ENCODE measurements at regions not wholly inside any gene's neighbourhood (a gene's known extent, or its start where the extent isn't known, plus 50 kb on each side); places are given as distances from the start of the nearest gene placed in this dataset.

DNA sequence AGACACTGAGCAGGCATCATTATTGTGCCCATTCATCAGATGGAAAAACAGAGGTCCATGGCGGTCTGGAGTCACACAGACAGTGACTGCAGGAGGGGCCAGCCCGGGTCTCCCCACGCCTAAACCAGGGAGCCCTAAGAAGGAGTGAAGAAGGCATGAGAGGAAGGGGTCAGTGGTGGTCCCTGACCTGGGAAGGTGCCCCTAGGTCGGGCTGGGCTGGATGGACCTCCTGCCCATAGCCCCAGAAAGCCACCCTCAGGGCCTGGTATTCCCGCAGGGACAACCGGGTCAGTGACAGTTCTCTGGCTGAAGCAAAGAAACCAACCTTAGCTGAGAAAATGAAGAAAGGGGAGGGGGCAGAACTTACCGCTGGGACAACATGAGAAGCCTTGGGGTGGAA, 163.4 kb upstream of the C1orf174 start:
- peak; percentile 55 for DNase-seq (ENCODE audit: low spot score)

DNA sequence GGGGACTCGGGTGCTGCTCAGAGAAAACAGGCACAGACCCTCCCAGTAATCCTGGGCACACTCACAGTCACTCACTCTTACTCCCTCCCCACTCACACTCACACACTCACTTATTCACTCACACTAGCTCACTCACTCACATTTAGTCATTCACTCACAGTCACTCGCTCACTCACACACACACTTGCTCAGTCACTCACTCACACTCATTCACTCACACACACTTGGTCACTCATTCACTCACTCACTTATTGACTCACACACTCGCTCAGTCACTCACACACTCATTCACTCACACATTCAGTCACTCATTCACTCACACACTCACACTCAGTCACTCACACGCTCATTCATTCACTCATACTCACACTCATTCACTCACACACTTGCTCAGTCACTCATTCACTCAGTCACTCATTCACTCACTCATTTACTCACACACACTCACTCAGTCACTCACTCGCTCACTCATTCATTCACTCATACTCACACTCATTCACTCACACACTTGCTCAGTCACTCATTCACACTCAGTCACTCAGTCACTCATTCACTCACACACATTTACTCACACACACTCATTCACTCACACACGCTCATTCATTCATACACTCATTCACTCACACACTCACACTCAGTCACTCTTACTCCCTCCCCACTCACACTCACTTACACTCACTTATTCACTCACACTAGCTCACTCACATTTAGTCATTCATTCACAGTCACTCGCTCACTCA, 164.2 kb upstream of the C1orf174 start:
- DNase-seq (ENCODE audit: low spot score): no peak

DNA sequence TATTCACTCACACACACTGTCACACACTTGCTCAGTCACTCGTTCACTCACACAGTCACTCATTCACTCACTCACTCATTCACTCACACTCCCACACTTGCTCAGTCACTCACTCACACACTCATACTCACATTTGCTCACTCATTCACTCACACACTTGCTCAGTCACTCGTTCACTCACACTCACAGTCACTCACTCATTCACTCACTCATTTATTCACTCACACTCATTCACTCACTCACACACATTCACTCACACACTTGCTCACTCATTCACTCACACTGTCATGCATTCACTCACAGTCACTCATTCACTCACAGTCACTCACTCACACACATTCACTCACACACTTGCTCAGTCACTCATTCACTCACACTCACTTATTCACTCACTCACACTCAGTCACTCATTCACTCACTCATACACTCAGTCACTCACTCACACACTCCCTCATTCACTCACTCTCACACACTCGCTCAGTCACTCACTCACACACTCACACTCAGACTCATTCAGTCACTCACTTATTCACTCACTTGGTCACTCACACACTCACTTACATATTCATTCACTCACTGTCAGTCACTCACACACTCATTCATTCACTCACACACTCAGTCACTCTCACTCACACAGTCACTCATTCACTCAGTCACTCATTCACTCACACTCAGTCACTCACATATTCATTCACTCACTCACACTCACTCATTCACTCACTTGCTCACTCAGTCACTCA, 167.0 kb upstream of the C1orf174 start:
- no peak for DNase-seq (ENCODE audit: low spot score)

DNA sequence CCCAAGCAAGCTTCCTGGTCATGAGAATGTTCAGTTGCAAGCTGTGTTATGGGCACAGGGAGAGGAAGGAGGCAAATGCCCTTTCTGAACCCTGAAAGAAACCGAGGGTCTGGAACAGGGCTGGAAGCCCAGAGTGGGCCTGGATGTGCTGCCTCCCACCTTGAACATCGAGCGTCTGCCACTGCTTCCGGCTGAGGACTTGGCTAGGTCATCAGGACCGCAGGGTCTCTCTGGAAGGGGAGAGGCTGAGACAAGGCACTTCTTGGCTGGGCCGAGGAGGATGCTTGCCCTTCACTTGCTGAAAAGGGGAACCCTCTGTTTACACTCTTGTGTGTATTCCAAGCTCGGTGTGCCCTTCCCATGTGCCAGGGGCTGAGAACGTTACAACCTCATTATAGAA, 168.0 kb upstream of the C1orf174 start:
- peak; percentile 53 for DNase-seq (ENCODE audit: low spot score)

DNA sequence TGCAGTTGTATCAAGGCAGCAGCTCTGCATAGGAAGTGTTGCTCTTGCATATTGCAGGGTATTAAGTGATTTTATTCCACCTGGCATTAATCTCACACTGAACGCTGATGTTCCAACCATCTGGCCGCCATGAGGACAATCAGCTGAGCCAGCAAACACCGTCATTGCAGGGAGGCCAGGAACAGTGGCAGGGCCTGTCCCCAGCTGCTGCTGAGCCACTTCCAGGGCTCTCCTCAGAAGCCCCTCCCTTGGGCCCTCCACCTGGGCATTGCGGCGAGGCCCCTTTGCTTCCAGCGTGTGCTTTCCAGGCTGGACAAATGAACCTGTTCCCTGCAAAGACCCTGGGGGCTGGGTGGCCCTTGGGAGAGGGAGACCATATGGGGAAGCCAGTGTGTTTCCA, 171.6 kb upstream of the C1orf174 start:
- DNase-seq (ENCODE audit: low spot score): peak; percentile 77

DNA sequence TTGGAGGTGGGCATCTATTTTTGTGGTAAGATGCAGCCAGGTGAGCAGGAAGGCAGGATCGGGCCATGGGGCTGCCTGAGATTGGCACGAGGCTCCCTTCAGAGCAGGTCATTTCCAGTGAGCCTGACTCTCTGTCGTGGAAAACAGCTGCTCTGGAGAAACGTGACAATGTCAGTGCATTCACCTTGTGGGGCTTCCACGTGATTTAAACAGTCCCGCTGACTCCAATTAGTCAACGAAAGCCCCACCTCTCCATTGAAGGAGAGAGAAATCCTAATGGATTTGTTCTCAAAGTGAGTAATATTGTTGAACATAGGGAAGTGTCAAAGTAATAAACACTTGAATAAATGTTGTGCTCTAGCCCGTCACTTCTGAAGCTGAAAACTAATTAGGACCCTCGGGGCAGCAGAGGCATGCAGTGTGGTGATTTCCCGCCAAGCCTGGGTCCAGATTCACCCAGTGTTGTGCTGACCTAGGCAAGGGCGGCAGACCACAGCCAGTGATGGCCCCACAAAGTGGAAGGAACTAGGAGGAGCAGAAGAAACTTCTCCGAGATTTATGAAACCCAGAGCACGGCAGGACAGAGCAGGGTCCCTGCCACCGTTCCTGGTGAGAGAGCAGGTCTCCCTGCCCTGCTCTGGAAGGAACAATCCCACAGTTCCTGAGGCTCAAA, 172.5 kb upstream of the C1orf174 start:
- DNase-seq (ENCODE audit: low spot score): peak; percentile 47

DNA sequence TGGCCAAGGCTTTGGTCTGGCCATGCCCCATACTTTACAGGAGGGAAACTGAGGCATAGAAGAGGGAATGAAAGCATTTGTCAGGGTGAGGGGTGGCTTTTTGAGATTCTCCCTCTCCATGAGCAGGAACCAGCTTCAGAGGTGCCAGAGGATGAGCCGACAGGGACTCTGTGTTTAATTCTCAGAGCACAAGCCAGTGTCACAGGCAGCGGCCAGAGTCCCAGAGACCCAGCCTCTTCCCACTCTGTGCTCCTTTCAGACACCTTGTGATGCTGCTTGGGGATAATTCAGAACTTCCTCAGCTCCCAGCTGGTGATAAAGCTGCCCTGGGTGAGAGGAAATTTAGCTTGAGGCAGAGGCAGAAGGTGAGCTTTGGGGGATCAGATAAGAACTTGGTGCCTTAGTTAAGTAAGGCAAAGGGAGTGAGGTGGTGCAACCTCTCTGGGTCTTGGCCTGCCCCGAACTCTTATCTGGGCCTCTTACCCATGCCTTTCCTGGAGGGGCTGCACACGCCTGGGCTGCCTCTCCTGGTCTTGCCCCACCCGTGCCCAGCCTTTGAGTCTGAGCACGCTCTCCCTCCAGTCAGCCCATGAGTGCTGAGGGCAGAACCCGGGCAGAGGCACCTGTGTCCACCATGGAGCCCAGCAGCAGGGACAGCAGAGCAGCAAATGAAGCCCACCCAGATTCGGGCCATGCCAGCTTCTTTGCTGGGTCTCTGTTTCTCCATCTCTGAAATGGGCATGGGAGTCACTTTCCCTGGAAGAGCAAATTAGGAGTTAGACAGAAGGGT, 175.6 kb upstream of the C1orf174 start:
- peak; percentile 37 for DNase-seq (ENCODE audit: low spot score)

DNA sequence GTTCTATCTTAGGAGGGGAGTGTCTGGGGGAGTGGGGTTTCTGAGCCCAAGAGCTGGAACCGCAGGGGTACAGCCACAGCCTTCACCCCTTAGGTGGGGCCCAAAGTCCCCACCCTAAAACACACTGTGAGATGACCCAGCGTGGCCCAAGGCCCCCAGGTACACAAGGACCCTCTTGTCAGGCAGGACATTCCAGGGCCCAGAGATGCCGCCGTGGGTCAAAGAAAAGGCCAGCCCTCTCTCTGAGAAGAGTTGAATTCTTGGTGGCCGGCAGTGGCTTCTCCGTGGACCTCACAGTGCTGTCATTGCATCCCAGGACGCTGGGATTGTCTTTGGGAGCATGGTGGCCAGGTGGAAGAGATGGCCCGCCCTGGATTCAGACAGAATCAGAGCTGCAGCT, 176.3 kb upstream of the C1orf174 start:
- DNase-seq (ENCODE audit: low spot score): peak; percentile 51

DNA sequence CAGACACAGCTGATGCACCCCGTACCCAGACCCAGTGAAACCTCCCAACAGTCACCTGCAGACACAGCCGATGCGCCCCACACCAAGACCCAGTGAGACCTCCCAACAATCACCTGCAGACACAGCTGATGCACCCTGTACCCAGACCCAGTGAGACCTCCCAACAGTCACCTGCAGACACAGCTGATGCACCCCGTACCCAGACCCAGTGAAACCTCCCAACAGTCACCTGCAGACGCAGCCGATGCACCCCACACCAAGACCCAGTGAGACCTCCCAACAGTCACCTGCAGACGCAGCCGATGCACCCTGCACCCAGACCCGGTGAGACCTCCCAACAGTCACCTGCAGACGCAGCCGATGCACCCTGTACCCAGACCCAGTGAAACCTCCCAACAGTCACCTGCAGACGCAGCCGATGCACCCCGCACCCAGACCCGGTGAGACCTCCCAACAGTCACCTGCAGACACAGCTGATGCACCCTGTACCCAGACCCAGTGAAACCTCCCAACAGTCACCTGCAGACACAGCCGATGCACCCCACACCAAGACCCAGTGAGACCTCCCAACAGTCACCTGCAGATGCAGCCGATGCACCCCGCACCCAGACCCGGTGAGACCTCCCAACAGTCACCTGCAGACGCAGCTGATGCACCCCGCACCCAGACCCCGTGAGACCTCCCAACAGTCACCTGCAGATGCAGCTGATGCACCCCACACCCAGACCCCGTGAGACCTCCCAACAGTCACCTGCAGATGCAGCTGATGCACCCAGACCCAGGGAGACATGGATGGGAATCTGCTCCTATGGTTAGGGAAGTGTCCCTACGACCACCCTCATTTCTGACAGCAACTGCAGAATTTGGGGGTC, 178.3 kb upstream of the C1orf174 start:
- DNase-seq (ENCODE audit: low spot score): peak; percentile 67

DNA sequence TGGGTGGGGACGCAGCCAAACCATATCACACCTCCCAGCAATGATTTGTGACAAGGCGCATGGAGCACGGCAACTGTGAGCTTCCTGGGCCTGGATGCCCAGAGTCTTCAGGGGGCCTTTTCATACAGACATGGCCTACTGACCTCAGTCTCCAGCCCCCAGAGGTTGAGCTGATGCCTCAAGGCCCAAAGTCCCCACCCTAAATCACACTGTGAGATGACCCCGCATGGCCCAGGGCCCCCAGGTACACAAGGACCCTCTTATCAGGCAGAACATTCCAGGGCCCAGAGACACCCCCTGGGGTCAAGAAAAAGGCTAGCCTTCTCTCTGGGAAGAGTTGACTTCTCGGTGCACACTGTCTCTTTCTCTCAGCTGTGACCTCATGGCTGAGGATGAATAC, 179.7 kb upstream of the C1orf174 start:
- peak; percentile 53 for DNase-seq (ENCODE audit: low spot score)

DNA sequence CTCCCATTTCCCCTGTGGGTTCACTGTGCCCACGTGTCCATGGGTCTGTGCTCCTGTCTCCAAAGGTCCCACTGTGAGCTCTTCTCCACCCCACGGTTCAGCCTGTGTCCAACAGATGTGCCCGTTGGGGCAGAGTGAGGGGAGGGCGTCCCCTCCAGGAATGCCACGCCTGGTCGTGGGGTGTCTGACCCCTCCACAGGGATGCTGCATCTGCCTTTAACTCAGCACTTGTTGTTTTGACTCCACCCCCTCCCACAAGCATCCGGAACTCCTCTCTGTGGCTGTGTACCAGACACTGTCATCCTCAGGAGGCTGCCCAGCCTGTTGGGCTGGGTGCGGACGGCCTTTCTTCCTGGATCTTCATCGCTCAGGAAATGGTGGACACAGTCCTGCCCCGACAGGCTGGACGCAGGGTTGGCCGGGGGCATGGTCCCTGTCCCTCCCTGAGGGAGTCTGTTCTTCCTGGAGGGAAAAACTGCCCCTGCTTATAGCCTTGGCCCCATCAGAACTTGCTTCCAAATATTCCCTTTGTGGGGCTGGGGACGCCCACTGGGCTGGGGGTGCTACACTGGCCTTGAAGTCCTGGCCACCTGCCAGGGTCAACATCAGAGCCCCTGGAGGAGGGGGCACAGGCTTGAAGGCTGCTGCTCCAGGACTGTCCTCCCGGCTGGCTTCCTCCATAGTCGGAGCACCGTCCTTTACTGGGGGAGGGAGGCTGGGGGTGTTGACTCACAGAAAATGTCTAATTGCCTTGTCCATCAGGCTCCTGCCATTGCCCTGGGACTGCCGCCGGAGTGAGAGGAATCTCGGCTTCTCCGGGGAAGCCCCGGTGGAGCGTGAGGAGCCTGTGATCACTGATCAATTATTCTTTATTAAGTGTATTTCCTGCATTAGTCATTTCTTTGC, 182.0 kb upstream of the C1orf174 start:
- DNase-seq (ENCODE audit: low spot score): peak; percentile 75

DNA sequence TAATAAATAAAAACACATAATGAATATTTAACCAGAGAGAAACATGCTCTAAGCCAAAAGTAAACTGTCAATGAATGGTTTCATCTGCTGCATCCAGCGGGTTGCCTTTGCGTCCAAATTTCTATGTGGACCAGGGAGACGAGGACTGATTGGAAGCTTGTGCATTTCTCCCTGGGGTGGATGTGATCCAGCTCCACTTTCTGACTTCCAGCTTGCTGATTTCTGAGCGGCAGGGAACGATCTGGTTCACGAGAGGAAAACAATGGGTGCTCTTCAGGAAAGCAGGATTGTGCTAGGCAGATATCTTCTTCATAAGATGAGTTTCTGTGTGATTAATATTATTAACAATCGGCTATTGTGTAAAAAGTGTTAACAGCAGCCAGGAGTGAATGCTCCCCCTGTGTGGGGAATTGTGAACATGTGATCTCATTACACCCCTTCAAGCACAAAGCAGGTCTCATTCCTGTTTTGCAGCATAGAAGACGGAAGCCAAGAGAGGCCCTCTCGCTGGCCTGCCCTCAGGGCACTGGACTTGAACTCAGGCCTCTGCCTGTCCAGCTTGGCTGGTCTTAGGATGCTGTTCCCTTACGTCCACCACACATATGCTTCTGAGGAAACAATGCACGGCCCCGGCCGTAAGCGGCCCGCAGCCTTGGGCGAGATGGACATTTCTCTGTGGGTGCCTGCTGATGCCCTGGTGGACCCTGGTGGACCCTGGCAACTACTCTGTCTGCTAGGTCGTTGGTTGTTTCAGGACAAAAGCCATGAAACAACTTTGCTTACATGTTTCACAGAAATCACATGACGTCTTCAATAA, 183.4 kb upstream of the C1orf174 start:
- DNase-seq (ENCODE audit: low spot score): peak; percentile 77

DNA sequence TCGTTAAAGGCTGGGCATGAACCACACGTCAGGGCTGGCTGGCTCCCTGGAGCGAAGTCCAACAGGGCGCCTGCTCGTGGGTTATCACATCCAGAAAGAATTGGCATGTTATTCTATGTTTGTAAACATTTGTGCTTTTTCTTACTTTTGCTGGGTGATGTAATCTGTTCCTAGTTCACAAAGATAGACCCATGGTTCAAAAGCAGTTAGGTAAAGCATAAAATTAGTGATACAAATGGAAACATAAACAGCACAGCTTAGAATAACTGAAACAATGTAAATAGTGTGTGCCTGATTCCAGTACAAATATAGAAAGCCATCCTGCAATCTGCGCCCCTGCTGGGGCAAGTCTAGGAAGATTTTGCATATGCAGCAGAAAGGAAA, 184.0 kb upstream of the C1orf174 start:
- DNase-seq (ENCODE audit: low spot score): no peak

DNA sequence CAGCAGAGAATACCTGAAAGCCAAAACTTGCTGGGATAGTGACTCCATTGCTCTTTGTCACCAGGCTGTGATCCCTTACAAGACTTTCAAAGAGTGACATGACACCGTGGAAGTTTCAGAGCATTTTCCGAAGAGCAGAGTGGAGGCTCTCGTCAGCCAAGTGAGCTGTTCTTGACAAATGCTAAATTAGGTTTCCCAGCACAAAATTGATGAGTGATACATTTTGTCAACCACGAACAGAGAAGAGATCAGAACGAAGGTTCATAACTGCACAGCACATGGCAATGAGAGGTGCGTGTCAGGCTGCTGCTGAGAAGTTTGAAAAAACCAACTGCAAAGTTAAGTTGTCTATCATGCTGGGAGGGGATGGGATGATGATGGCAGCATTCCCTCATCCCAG, 184.4 kb upstream of the C1orf174 start:
- DNase-seq (ENCODE audit: low spot score): peak; percentile 14

DNA sequence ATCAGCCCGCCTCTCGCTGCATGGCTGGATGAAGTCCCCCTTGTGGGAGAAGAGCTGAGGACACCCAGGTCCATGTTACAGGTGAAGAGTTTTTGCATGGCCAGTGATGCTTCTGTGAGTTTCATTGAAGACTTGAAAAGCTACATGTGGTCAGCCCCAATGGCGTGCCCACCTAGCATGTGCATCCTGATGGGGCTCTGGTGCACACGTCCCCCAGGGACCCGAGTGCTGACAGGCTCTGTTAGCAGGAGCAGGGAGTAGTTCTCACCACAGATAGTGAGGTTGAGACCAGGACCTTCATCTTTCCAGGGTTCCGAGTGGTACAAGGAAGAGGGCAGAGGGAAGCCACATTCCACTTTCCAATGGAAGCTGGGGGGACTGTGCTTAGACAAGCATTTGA, 184.8 kb upstream of the C1orf174 start:
- DNase-seq (ENCODE audit: low spot score): peak; percentile 60

DNA sequence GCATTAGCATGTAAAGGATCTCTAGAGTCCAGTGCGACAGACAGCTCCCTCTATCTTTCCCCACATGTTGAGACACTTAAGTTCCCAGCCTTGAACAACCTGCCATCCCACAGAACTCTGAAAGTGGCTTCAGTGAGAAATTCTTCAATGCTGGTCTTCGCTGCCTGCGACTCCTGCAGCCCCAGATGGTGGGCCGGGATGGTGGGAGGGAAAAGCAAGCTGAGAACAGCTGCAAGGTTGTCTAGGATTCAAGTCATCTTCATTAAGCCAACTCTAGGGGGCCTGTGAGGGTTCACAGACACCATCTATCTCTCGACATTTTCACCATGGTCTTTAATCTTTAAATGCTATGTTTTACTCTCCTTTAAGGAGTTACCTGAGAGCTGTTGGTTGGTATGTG, 185.5 kb upstream of the C1orf174 start:
- peak; percentile 62 for DNase-seq (ENCODE audit: low spot score)

DNA sequence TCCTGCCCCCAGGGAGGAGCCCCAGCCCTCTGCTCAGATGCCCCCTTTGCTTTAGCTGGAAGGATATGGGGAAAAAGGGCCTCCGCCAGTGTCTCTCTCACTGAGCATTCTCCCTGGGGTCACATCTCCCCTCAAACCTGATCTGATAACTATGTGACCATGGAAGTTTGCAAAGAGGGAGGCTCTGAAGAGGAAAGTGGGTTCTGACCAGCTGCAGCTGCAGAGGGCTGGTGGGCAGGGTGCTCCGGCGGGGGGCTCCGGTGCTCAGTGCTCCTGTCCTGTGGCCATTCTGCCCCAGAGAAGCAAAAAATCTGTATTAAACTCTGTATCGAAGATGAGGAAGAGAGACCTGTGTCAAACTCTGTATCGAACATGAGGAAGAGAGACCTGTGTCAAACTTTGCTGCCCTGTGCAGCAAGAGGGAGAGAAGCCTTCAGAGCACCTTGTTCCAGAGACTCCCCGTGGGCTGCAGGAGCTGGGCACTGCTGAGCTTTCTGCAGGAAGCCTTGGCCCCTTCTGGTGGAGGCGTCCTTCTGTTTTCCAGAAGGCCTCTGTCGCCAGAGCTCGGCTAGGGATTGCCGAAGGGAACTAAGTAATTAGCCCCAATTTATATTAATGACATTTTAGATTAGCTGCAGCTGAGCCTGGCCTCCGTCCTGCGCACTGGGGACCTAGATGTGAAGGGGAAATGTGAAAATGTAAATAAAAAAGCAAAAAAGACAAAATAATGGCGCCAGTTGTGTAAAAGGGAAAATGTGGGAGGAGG, 186.2 kb upstream of the C1orf174 start:
- DNase-seq (ENCODE audit: low spot score): peak; percentile 74

DNA sequence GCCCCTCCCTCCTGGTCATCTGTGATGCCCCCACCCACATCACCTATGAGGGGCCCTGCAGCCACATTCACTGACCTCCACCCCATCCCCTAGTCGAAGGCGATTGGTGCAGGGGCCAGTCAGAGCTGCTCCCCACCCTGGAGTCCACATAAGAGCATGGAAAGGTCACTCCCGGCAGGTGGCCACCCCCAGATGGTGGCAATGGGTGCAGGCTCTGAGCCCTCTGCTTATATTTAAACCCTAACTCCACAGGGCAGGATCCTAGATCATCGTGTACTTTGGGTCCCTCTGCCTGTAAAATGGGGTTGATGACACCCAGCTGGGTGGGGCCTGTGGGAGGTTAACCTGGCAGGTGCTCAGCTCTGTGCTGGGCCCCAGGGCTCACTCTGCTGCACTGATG, 186.8 kb upstream of the C1orf174 start:
- DNase-seq (ENCODE audit: low spot score): peak; percentile 67

Measured in mesenteric fat pad (tissue), 1 donor.